Limb (tissue), 2 donors: ENCODE measurements at regions not wholly inside any gene's neighbourhood (a gene's known extent, or its start where the extent isn't known, plus 50 kb on each side); places are given as distances from the start of the nearest gene placed in this dataset.
"Not testable (repeated sequence)": the region's sequence is repeated elsewhere in the genome, so short reads cannot be mapped to it uniquely, and the experiment has no call there.

Source experiments
- DNase-seq, 2 donors: peaks; one replicate each; pipeline ENCODE4 v3.0.0-alpha.2; 2016; ENCODE audit errors: extremely low spot score in 2 of 2

DNA sequence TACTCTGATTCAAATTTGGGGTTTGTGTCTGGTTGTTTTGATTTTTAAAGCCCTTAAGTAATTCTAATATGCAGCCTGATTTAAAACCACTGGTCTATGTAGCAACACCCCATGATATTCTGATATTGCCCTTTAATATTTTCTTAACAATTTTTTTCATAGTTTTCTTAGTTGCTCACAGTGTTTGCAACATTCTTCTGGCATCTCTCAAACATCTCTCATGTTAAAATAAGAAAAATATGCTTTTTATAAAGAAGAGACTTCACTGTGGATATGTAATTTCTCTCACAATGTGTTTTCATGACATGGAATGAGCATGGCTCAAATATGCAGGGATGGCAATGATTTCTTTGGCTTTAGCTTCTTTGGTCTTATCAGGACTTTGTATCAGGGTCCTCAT, 183.7 kb downstream of the TAF11L14 start:
- no peak for DNase-seq

DNA sequence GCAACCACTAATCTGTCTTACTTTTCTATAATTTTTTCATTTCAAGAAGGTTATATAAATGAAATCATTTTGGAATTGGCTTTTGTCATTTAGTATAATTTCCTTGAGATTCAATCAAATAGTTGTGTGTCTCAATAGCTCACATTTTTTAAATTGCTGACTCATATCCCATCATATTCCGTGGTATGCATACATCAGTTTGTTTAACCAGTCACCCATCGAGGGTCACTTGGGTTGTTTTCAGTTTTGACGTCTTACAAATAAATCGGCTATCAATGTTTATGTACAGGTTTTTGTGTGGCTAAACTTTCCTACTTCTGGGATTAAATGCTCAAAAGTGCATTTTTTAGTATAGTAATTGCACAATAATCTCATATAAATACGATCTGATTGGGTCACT, 185.5 kb downstream of the TAF11L14 start:
- DNase-seq = no peak

DNA sequence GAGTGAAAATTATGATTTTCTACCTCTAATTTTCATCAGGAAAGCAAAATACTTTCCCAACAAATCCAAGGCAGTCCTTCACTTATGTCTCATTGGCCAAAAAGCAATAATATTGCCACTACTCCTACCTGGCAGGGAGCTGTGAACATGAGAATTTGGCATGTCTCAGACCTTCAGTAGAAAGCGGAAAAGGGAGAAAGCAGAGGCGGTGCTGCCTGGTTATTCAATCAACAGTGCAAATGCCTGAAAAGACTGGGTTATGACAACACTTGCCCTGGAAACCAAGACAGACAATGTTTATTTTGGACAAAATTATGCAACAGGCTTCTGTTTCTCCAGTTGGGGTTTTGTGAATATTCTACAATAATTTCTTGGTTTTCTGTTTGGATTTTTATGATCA, 194.4 kb downstream of the TAF11L14 start:
- DNase-seq = peak in 1 of 2 donors; percentile 29

DNA sequence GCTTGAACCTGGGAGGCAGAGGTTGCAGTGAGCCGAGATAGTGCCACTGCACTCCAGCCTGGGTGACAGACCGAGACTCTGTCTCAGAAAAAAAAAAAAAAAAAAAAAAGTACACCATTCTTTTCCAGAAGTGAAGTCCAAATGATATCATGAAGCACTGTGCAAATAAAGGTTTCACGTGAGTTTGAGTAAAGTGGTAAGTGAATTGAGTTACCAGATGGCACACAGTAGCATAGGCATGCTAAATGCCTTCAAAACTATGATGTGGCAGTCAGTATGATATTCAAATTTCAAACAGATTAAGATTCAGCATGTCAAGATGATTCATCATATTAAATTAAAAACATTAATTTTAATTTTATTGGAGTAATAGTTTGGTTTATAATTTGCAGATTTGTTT, 195.2 kb downstream of the TAF11L14 start:
- DNase-seq = no peak

DNA sequence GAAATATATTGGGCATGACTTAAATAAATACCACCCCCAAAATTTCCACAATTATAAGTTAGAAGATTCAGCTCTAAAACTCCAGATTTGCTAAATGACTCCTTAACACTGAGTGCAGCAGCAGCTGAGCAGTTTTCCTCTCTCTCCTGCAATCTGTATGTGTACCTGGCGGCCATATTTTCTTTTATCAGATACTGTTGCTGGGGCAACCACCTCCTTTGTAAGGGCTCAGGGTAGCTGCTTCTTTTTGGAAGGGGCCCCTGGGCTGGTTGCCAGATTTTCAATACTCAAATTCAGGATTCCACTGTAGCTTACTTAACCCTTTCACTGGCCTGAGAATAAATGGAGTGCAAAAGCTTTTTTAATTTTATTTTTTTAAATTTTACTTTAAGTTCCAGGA, 197.0 kb downstream of the TAF11L14 start:
- no peak for DNase-seq

DNA sequence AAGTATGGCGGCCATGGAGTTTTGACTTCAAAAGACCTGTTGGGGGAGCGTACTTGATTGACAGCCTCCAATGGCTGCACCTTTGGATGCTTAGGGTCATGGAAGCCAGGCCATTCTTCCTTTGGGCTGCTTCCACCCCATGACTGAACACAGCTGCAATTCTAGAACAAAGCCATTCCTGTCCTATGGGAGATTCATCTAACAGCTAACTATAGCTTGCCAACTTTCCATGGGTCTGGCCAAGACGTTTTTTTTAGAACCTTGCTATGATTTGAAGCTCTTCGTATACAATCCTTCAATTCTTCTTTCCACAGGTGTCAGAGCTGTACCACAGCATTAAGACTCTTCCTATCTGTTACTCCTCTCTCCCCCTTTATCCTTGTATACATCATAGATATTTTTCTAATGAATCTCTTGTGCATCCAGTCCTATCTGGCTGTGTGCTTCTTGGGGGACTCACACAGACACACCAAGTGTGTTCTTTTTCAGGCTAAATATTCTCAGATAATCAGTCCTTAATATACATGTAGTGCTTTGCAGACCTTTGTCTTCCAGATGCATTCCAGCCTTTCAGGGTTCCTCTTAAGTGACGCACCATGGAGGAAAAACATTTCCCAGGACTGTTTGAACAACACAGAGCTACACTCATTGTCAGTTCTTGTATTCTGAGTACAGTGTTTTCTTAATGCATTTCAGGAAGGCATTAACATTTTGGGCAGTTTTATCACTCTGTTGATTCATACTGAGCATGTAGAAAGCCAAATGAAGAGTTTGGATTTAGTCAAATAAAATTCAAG, 198.9 kb downstream of the TAF11L14 start:
- DNase-seq = peak in 1 of 2 donors; percentile 54

DNA sequence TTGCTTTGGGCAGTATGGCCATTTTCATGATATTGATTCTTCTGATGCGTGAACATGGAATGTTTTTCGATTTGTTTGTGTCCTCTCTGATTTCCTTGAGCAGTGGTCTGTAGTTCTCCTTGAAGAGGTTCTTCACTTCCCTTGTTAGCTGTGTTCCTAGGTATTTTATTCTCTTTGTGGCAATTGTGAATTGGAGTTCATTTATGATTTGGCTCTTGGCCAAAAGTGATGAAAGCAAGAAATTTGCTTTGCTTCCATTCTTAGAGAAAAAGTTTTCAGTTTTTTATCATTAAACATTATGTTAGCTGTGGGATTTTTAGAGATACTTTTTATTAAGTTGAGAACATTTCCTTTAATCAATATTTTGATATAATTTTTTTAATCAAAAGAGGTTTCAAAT, 203.5 kb downstream of the TAF11L14 start:
- no peak for DNase-seq

DNA sequence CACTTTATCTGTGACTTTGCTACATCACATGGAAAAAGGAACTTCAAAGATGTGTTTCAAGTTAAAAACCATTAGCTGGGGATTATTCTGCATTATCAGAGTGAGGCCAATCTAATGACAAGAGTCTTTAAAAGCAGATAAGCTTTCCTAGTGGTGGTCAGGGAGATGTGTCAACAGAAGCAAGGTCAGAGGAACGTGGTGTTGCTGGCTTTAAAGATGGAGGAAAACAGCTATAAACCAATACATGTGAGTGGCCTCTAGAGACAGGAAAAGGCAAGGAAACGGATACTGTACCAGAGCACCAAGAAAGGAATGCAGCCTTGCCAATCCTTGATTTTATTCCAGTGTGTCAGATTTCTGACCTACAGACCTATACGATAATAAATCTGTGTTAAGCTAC, 204.2 kb downstream of the TAF11L14 start:
- no peak for DNase-seq

DNA sequence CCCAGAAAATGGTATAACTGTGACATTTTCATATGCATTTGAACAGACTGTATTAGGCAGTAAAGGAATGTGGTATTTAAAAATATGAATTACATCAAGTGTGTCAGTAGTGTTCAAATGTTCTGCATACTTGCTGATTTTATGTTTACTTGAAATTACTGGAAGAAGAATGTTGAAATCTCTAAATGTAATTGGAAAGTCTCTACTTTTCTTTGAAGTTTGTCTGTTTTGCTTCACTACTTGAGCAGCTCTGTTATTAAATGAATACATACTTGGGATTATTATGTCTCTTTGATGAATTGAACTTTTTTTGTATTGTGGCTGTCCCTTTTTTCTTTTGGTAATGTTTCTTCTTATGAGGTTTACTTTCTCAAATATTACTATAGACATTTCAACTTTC, 205.6 kb downstream of the TAF11L14 start:
- DNase-seq = no peak

DNA sequence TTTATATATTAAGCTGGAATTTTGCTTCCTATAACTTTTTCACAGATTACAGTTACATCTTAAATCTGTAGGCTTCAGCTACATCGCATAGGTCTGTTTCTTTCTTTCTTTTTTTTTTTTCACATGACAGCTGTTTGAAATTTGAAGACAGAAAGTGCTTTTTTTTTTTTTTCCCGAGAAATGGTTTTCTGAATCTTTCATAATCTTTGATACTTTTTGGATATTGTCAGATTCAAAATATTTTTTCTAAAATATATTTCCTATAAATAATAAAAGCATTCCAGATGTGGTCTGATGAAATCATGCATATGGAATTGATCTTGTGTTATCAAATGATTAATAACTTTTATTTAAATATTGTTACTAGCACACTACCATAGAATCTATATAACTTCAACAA, 212.2 kb downstream of the TAF11L14 start:
- DNase-seq = no peak

DNA sequence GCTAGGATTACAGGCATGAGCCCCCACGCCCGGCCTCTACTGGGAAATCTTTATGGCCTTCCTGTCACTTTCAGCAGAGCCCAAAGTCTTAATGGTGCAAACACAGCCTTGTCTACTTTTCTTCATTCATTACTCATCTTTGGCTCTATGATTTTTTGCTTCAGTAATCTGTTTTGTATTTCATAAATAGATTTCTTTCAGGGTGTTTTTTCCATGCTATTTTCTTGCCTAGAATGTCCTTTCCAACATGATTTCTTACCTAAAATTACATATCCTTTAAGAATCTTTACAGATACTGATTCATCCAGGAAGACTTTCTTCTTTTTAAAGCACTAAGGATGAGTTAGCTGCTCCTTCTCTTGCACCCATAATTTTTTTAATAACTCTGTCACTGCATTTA, 213.0 kb downstream of the TAF11L14 start:
- no peak for DNase-seq

DNA sequence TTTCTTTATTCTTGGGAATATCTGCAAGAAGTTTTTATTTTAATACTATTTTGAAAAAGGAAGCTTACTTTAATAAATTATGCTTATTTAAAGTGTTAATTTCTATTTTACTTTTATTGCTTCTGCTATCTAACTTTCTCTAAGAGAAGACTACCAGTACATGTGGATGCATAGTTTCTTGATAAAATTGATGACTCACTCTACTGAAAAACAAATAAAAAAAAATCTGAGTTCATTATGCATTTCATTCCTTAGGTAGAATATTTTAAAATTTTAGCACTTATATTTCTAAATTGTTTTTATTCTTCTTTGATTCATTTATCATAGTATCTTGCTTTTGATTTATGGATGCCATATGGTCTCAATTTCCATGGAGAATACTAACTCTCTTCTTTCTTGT, 217.9 kb downstream of the TAF11L14 start:
- DNase-seq = no peak

DNA sequence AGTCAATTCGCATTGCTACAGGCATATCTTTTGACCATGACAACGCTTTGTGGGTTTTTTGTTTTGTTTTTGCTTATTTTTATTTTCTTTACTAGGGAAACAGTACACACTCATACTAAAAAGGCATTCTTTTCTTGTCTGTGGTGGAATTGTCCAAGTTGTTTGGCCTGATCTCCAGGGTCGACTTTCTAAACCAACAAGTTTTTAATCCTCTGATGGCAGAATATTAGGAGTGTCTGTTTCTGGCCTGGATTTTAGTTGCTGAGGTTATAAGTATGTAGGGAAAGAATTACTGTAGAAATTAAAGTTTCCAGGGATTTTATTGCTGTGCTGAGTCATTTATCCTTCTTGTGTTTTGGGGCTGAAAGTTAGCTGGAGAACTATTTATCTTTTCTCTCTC, 218.5 kb downstream of the TAF11L14 start:
- DNase-seq = peak in 1 of 2 donors; percentile 38

DNA sequence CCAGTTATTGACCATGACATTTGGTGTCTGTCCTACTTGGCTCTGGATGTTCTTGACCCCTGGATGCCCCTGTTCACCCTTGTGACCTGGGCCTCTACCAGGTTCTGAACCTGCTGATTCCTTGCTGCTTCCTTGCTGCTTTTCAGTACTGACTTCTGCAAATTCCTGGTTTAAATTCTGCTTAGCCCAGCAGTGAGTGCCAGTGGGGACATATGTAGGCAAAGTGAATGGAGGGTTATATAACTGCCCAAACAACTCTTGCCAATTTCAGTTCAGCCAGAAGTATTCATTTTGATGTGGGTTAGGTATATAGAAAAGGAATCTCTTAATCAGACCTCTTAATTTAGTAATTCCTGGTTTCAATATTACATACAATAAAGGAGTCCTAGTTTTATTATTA, 220.6 kb downstream of the TAF11L14 start:
- no peak for DNase-seq

DNA sequence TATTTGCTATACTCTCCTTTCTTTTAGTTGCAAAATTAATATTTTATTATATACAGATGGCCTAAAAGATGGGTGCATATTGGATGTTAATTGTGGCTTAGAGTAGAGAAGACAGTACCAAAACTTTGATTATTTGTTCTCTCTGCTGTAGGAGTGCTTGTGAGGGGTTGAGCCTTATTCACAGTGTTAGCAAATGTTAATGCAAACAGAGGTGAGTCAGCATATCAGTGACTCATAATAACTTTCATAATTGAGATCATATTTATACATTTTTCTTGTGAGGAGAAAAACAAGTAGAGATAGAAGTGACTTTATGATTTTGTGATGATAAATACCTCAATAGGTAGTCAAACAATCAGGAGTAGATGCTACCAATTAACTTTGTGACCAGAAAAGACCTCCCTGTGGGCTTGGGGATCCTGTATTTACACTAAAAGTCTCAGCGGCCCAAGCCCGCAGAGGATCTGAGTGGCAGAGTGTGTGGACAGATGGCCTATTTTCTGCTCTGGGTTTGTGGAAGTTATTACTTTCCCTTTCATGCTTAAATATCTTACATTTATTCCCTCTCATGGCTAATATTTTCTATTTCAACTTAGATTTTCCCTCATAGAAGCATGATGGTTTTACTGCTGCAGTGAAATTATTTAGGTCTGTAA, 226.5 kb downstream of the TAF11L14 start:
- DNase-seq = no peak

DNA sequence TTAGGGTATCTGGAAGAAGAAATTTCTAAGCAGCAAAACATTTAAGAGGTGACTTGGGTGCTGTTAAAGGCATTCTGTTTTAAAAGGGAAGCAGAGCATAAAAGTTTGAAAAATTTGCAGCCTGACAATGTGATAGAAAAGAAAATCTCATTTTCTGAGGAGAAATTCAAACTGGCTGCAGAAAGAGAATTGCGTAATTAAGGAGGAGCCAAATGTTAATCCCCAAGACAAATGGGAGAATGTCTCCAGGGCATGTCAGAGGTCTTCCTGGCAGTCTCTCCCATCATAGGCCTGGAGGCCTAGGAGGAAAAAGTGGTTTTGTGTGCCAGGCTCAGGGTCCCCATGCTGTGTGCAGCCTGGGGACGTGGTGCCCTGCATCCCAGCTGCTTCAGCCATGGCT, 230.6 kb downstream of the TAF11L14 start:
- not testable (repeated sequence) for DNase-seq

DNA sequence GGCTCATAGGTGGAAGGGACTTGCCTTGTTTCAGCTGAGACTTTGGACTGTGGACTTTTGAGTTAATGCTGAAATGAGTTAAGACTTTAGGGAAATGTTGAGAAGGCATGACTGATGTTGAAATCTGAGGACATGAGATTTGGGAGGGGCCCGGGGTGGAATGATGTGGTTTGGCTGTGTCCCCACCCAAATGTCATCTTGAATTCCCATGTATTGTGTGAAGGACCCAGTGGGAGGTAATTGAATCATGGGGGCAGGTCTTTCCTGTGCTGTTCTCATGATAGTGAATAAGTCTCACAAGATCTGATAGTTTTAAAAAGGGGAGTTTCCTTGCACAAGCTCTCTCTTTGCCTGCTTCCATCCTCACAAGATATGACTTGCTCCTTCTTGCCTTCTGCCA, 231.7 kb downstream of the TAF11L14 start:
- not testable (repeated sequence) for DNase-seq

DNA sequence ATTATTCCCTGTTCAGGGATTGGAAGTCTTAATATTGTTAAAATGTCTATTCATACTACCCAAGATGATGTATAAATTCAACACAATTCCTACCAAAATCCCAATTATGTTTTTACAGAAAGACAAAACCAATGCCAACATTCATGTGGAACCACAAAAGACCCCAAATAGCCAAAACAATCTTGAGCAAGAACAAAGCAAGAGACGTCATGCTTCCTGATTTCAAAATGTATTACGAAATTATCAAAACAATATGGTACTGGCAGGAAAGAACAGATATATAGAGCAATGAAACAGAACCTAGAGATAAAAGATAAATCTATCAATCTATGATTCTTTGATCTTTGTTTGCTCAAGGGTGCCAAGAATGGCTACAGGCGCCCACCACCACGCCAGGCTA, 237.9 kb downstream of the TAF11L14 start:
- DNase-seq = no peak

DNA sequence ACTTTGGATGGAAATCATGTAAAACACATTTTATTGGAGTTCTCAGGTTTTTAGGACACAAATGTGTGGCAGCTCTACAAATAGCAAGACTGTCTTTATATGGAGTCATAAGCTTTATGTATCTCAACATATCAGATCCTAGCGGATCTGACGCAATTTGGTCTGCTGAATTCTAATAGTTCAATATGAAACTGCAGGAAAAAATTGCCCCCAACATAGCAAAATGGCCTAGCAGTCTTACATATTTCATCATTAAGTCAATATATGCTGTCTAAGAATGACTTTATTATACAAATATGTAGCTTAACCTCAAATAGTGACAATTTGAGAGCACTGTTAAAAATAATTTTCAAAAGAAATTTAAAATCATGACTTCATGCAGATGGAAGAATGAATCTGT, 244.3 kb downstream of the TAF11L14 start:
- DNase-seq = no peak

DNA sequence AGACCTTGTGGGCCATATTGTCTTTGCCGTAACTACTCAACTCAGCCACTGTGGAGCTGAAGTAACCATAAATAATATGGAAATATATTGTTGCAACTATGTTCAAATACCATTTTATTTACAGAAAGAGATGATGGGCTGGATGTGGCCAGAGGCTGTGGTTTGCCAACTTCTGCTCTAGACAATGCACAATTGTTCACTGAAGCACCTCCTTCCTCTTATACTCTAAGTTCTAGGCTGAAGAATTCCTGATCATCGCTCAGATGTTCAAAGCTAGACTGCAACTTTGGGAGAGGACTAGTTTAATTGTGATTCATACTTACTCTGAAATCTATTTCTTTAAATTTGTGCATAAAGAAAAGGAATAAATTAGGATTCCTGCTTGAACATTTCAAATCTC, 245.0 kb downstream of the TAF11L14 start:
- DNase-seq = no peak

DNA sequence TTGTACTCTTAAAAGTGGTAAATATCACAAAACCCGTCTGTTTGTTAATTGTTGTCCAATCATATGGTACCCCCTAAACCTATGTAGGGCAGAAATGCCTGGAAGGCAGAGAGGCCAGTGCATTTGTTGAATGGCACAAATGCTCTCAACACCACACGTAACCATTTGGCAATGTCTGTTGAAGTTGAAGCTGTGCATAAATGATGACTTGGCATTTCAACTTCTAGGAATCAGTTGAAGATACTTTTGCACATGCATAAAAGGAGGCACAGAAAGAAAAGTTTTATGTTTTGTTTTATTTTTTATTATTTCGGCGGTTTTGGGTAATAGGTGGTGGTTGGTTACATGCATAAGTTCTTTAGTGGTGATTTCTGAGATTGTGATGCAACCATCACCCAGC, 246.6 kb downstream of the TAF11L14 start:
- DNase-seq = no peak

DNA sequence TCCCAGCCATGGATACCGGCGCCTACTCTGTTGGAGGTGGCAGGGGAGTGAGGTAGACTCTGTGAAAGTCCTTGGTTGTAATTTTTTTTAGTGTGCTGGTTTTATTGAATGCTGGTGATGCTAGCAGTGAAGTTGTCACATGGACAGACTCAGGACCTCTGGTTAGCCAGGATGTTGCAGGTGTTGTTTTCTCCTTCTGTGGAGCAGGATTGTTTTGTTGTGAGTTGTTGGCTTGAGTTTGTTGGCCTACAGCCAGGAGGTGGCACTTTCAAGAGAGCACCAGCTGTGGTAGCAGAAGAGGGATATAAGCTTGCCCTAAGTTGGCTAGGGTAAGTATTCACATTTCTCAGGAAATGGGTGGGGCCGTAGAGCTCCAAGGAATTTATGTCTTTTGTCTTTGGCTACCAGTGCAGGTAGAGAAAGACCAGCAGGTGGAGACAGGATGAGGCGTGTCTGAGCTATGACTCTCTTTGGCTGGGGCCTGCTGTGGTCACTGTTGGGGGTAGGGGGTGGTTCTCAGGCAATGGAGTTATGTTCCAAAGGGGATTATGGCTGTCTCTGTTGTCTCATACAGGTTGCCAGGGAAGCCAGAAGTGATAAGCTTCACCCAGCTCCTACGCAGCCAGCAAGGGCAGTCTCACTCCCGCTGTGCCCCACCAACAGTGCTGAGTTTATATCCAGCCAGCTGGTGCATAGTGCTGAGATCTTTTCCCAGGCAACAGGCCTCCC, 248.7 kb downstream of the TAF11L14 start:
- DNase-seq = no peak

DNA sequence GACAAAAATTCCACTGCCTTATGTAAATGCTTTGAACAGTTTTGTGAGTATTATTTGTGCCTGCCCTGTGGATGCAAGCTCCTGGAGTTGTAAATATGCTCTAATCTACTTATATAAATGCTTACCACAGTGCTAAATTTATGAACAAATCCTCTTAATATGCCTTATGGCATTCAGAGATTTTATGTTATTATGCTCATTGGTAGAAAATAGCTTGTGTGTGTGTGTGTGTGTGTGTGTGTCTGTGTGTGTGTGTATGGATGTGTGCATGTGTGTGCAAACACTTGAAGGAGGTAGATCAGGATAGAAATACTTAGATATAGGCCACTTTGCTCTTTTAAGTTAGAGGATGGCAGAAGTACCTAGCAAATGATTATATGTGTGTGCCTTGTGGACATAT, 253.9 kb downstream of the TAF11L14 start:
- DNase-seq = no peak
